HG03469 (cell line): ENCODE measurements at regions not wholly inside any gene's neighbourhood (a gene's known extent, or its start where the extent isn't known, plus 50 kb on each side); places are given as distances from the start of the nearest gene placed in this dataset.

Experiments
- ATAC-seq: cut with Tn5 transposase; IDR thresholded peaks from one replicate; pipeline ENCODE4 v1.9.1; 2021; ENCODE audit warnings: mild to moderate bottlenecking, moderate library complexity, moderate number of reproducible peaks; ENCODE audit not compliant: unreplicated experiment

- ATAC-seq = no peak
Observed at GRCh38 chrX:110600745-110601310, 194.8 kb downstream of the CHRDL1 start.

GRCh38 chrX:110614596-110614995, 181.0 kb downstream of the CHRDL1 start:
- no peak for ATAC-seq
